MG63 (cell line): ENCODE measurements at regions not wholly inside any gene's neighbourhood (a gene's known extent, or its start where the extent isn't known, plus 50 kb on each side); places are given as distances from the start of the nearest gene placed in this dataset.
A peak's percentile ranks its signal among the peaks of the same experiment; 100 is the strongest.

ENCODE experiments used
- DNase-seq: peaks from one replicate; pipeline ENCODE4 v3.0.0-alpha.2; 2020
- H3K27me3 ChIP-seq: fragments of 250-450 bp; sonication (Bioruptor Pico); 2 replicates; pipeline ENCODE4 v1.5.1; 2020; ENCODE audit warnings: mild to moderate bottlenecking, moderate library complexity
- H3K36me3 ChIP-seq: fragments of 250-450 bp; sonication (Bioruptor Pico); 2 replicates; pipeline ENCODE4 v1.5.1; 2020; ENCODE audit warnings: mild to moderate bottlenecking, moderate library complexity
- H3K4me3 ChIP-seq: fragments of 250-450 bp; sonication (Bioruptor Pico); 2 replicates; pipeline ENCODE4 v1.5.1; 2020; ENCODE audit warnings: mild to moderate bottlenecking, moderate library complexity
- H3K9me3 ChIP-seq: fragments of 250-450 bp; sonication (Bioruptor Pico); 2 replicates; pipeline ENCODE4 v1.5.1; 2020; ENCODE audit warnings: mild to moderate bottlenecking, moderate library complexity

DNA sequence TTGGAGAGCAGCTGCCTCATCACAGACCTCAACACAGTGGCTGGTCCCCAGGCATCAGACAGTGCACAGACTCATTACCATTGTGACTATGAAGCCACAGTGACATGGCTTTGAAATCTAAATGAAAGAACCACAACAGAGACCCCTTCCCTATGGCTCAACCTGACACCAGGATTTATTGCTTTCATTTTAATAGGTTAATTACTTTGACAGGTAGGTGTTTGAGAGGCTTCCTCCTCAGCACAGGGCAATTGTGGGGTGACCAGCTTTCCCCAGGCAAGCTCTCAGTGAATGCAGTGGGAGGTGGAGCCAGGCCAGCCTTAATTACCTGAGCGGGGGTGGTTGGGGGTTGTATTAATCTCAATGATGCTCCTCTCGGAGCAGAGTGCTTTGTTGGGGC, 102.3 kb downstream of the CHST1 start:
- Histone ChIP-seq H3K9me3 (no peaks in the 10 kb centered on the region), H3K4me3 (no peak overlapping the region), H3K36me3 (no peaks in the 10 kb centered on the region), H3K27me3 (no peaks in the 10 kb centered on the region)
- no peak for DNase-seq

DNA sequence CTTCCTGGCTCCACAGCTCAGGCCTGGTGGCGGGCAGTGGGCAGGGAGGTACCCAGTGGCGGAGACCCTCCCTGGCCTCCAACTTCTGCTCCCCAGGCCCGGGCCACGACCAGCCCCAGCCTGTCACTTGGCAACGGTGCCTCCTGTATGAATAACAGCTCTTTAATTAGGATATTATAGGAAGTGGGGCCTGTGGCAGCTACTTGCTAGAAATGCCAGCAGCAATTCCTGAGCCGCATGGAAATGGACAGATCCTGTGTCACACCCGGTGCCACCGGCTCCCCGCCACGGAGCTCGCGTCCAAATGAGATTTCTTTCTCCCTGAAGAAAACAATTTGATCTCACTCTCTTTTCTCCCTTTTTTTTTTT, 104.5 kb downstream of the CHST1 start:
- no peak overlapping the region for H3K4me3 ChIP-seq
- H3K9me3 ChIP-seq: no peaks in the 10 kb centered on the region
- no peak for DNase-seq
- no peaks in the 10 kb centered on the region for H3K36me3 ChIP-seq
- no peaks in the 10 kb centered on the region for H3K27me3 ChIP-seq

- no peaks in the 10 kb centered on the region for H3K27me3 ChIP-seq
- DNase-seq: no peak
- no peaks in the 10 kb centered on the region for H3K36me3 ChIP-seq
- H3K9me3 ChIP-seq: no peaks in the 10 kb centered on the region
- no peak overlapping the region for H3K4me3 ChIP-seq
Measured at GRCh38 chr11:45560155-45560912, 105.1 kb downstream of the CHST1 start.

- Histone ChIP-seq H3K4me3 (no peak overlapping the region), H3K27me3 (no peaks in the 10 kb centered on the region), H3K36me3 (no peaks in the 10 kb centered on the region), H3K9me3 (no peaks in the 10 kb centered on the region)
- peak; percentile 23 for DNase-seq
Measured at GRCh38 chr11:45556851-45557707, 108.3 kb downstream of the CHST1 start.

DNA sequence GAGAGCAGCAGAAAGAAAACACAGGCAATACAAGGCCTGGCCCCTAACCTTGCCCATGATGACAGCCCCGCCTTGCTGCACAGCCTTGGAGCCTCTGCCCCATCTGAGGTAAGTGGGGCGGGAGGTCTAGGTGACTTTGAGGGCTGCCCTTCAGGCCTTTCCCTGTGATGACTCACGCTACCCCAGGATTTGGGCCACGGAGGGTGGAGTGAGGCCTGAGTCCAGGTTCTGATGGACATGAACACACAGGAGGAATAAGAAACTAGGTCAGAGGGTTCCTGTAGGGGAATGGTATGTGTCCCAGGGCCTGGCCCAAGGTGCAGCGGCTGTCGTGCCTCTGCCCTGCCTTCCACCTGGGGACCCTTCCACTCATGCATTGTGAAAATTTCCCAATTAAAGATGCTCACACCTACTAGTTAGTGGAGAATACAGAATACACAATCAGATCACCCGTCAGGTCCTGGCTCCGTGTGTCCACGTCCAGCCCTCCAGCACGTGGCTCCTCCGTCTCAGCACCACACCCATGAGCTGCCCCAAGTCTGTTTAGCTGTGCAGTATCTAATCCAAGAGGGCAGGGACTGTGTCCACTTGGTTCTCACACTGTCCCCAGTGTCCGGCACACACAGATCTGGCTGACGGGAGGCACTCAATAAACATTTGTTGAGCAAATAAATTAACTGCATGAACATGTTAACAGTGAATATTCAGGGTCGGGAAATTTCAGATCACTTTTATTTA, 111.0 kb downstream of the CHST1 start:
- no peak for DNase-seq
- H3K9me3 ChIP-seq: no peaks in the 10 kb centered on the region
- H3K27me3 ChIP-seq: no peaks in the 10 kb centered on the region
- H3K36me3 ChIP-seq: no peaks in the 10 kb centered on the region
- H3K4me3 ChIP-seq: no peak overlapping the region

DNA sequence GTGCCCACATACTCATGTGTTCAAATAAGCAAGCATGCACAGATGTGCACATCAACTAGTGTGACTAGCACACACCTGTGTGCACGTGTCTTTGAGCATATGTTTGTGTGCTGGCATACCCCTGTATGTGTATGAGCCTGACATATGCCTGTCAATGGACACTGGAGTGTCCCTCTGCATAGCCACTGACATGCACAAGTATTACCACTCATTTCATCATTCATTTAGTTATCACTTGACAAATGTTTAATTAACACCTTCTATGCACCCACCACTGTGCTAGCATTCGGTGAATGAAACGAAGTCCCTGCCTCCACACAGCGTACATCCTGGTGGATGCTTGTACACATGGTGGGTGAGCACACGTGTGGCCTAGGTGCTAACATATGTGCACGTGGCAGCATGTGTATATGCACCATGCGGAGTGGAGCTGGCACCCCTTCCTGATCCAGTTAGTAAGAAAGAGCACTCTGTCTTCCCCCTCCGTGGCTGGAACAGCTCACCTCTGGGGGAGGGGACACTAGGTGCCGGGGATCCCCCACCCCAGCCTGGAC, 112.0 kb downstream of the CHST1 start:
- Histone ChIP-seq H3K36me3 (no peaks in the 10 kb centered on the region), H3K4me3 (no peak overlapping the region)

GRCh38 chr11:45551191-45551713, 114.2 kb downstream of the CHST1 start:
- Histone ChIP-seq H3K9me3 (no peaks in the 10 kb centered on the region), H3K36me3 (no peaks in the 10 kb centered on the region), H3K27me3 (no peaks in the 10 kb centered on the region), H3K4me3 (no peak overlapping the region)
- no peak for DNase-seq

More for the DNA sequence above, 112.0 kb downstream of the CHST1 start:
- Histone ChIP-seq H3K9me3 (no peaks in the 10 kb centered on the region), H3K27me3 (no peaks in the 10 kb centered on the region)
- no peak for DNase-seq

GRCh38 chr11:45549257-45549656, 116.2 kb downstream of the CHST1 start:
- no peak overlapping the region for H3K4me3 ChIP-seq
- DNase-seq: no peak
- H3K27me3 ChIP-seq: no peaks in the 10 kb centered on the region
- no peaks in the 10 kb centered on the region for H3K9me3 ChIP-seq
- H3K36me3 ChIP-seq: no peaks in the 10 kb centered on the region

- Histone ChIP-seq H3K4me3 (no peak overlapping the region), H3K36me3 (no peaks in the 10 kb centered on the region), H3K27me3 (no peaks in the 10 kb centered on the region), H3K9me3 (no peaks in the 10 kb centered on the region)
- DNase-seq: no peak
Measured at GRCh38 chr11:45546366-45546765, 119.1 kb downstream of the CHST1 start.

DNA sequence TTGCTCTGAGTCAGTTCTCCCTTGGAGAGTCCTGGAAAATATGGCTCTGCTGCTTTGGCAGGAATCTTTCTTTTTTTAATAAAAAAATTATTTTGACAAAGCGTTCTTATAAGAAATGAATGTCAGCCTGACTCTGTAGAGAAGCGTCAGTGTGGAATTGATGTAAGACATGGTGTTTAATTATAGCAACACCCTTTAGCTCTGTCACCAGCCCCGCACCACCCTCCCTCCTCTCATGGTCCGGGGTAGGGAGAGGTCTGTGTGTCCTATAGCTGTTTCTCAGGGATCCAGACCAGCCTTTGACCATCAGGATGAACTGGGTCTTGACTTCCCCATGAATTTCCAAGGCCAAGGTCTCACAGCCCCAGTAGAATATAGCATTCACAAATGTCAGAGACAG, 120.6 kb downstream of the CHST1 start:
- Histone ChIP-seq H3K27me3 (no peaks in the 10 kb centered on the region), H3K9me3 (no peaks in the 10 kb centered on the region), H3K4me3 (no peak overlapping the region), H3K36me3 (no peaks in the 10 kb centered on the region)
- no peak for DNase-seq

DNA sequence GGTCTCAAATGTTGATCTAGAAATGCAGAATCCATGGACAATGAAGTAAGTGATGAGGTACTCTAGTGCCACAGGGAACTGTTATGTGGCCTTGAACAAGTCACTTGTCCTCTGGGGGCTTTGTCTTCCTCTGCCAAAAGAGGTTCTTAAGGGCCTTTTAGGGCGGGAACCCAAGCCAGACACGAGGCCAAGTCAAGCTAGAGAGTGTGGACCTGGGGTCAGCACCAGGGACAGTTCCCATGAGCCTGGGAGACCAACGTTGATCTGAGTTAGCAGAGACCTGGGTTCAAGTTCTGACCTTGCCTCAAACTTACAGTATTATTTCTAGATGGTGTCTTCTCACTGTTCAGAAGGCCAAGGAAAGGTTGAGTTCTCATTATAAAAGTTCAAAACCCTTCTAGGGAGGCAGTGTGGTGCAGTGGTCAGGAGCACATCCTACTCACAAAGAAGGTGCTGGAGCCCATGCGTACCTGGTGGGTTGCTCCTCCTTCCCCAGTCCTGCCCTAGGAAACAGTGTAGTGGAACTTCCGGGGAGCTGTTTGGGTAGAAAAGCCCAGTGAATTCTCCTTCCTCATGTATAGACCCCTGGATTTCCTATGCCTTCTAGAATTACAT, 121.5 kb downstream of the CHST1 start:
- Histone ChIP-seq H3K27me3 (no peaks in the 10 kb centered on the region), H3K4me3 (no peak overlapping the region), H3K36me3 (no peaks in the 10 kb centered on the region), H3K9me3 (no peaks in the 10 kb centered on the region)
- no peak for DNase-seq

- no peak overlapping the region for H3K4me3 ChIP-seq
- H3K9me3 ChIP-seq: no peaks in the 10 kb centered on the region
- no peak for DNase-seq
- H3K36me3 ChIP-seq: no peaks in the 10 kb centered on the region
- no peaks in the 10 kb centered on the region for H3K27me3 ChIP-seq
Measured at GRCh38 chr11:45543081-45543480, 122.3 kb downstream of the CHST1 start.

GRCh38 chr11:45541693-45542434, 123.6 kb downstream of the CHST1 start:
- Histone ChIP-seq H3K36me3 (no peaks in the 10 kb centered on the region), H3K4me3 (no peak overlapping the region)
- no peak for DNase-seq

DNA sequence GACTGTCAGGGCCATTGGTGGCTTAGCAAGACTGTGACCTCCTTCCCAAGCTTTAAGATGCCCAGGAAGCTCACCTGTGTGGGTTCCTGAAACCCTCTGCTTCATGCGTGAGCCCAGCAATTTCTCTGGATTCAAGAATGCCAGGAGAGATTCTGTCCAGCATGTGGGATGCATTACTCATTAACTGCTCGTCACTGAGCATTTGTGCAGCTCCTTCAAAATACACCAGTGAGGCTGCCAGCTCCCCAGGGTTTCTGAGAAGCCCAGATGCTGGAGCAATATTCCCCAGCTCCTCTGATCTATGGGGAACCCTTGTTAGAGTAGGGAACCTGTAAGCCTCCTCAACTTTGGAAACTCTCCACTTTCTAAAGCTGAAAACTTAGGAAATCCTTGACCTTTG, 126.5 kb downstream of the CHST1 start:
- Histone ChIP-seq H3K9me3 (no peaks in the 10 kb centered on the region), H3K4me3 (no peak overlapping the region), H3K27me3 (no peaks in the 10 kb centered on the region), H3K36me3 (no peaks in the 10 kb centered on the region)
- peak; percentile 58 for DNase-seq

More at GRCh38 chr11:45541693-45542434, 123.6 kb downstream of the CHST1 start:
- H3K27me3 ChIP-seq: no peaks in the 10 kb centered on the region
- H3K9me3 ChIP-seq: no peaks in the 10 kb centered on the region

DNA sequence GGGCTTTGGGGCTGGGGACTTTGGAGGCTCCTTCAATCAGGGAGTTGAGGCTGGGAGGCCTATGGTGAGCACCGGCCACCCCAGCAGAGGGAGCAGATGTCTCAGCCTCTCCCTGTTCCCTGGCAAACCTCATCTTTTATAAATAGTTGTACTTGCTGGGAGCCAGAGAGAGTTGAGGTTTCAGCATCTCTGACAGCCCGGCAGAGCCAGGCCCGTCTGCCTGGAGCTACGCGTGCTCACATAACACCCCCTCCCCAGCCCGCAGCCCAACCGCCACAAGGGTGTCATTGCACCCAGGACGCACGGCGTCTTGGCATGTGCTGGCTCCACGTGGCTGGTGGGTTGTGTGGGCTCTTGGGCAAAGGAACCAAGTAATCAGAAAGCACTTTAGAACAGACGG, 127.1 kb downstream of the CHST1 start:
- Histone ChIP-seq H3K36me3 (no peaks in the 10 kb centered on the region), H3K27me3 (no peaks in the 10 kb centered on the region), H3K9me3 (no peaks in the 10 kb centered on the region), H3K4me3 (no peak overlapping the region)
- DNase-seq: peak; percentile 13

- H3K36me3 ChIP-seq: no peaks in the 10 kb centered on the region
- H3K4me3 ChIP-seq: no peak overlapping the region
- DNase-seq: no peak
- H3K27me3 ChIP-seq: no peaks in the 10 kb centered on the region
- H3K9me3 ChIP-seq: no peaks in the 10 kb centered on the region
Measured at GRCh38 chr11:45537614-45538013, 127.8 kb downstream of the CHST1 start.
